PC-3 (cell line): ENCODE measurements at regions not wholly inside any gene's neighbourhood (a gene's known extent, or its start where the extent isn't known, plus 50 kb on each side); places are given as distances from the start of the nearest gene placed in this dataset.

Source experiments
- ATAC-seq: fragments of 200-7000 bp; cut with Tn5 transposase; 2 replicates; pipeline ENCODE4 v1.9.1; 2020; ENCODE audit warnings: mild to moderate bottlenecking, moderate library complexity
- BruUV-seq: library from RNA; stranded (reverse); fragments of 400-500 nt; replicated peaks from 2 replicates; lab custom pipeline; 2021; lab: Mats Ljungman, UMichigan
- CTCF ChIA-PET: fragments of 300-600 bp; sonication (Branson Sonifier 250); formaldehyde crosslinking; loops from one replicate; lab custom pipeline; 2022; ENCODE audit warnings: antibody characterized with exemption; lab: Charles Lee
- POLR2A ChIA-PET: fragments of 300-600 bp; sonication (Branson Sonifier 250); formaldehyde crosslinking; loops from one replicate; lab custom pipeline; 2022; ENCODE audit warnings: antibody characterized with exemption; ENCODE audit not compliant: unreplicated experiment; lab: Charles Lee
- DNase-seq: peaks from one replicate; pipeline ENCODE4 v3.0.0-alpha.2; 2015
- H2AFZ ChIP-seq: fragments of 300-600 bp; sonication (generic); 2 replicates; pipeline ENCODE4 v1.6.0; 2016; ENCODE audit warnings: antibody characterized with exemption, low read length
- H3F3A ChIP-seq: fragments of 300-600 bp; sonication (generic); one replicate; pipeline ENCODE4 v1.6.0; 2017; ENCODE audit warnings: antibody characterized with exemption, low read length, control low read depth, mild to moderate bottlenecking; ENCODE audit not compliant: unreplicated experiment
- H3K27ac ChIP-seq: fragments of 300-600 bp; sonication (generic); 2 replicates; pipeline ENCODE4 v1.5.1; 2016; ENCODE audit warnings: mild to moderate bottlenecking, low read length
- H3K27me3 ChIP-seq: fragments of 300-600 bp; sonication (generic); 2 replicates; pipeline ENCODE4 v1.6.1; 2016; ENCODE audit warnings: low read length, mixed read lengths
- H3K36me3 ChIP-seq: fragments of 300-600 bp; sonication (generic); 2 replicates; pipeline ENCODE4 v1.6.1; 2016; ENCODE audit warnings: low read depth, mixed run types, low read length, mixed read lengths
- H3K4me1 ChIP-seq: fragments of 300-600 bp; sonication (generic); 2 replicates; pipeline ENCODE4 v1.5.1; 2016; ENCODE audit warnings: low read length; ENCODE audit not compliant: insufficient read depth
- H3K4me2 ChIP-seq: fragments of 300-600 bp; sonication (generic); 2 replicates; pipeline ENCODE4 v1.6.0; 2016; ENCODE audit warnings: low read length
- H3K4me3 ChIP-seq: fragments of 300-600 bp; sonication (generic); 2 replicates; pipeline ENCODE4 v1.5.1; 2016; ENCODE audit warnings: mild to moderate bottlenecking, low read length, mixed read lengths
- H3K79me2 ChIP-seq: fragments of 300-600 bp; sonication (generic); 2 replicates; pipeline ENCODE4 v1.6.1; 2017; ENCODE audit warnings: low read length, mixed read lengths
- H3K9ac ChIP-seq: fragments of 300-600 bp; sonication (generic); 2 replicates; pipeline ENCODE4 v1.6.0; 2016; ENCODE audit warnings: mild to moderate bottlenecking, low read length
- H3K9me2 ChIP-seq: fragments of 300-600 bp; sonication (generic); replicated peaks from 2 replicates; pipeline ENCODE4 v1.6.1; 2016; ENCODE audit warnings: mixed run types, low read length, mixed read lengths
- H3K9me3 ChIP-seq: fragments of 300-600 bp; sonication (generic); 2 replicates; pipeline ENCODE4 v1.6.1; 2016; ENCODE audit warnings: low read length, mixed read lengths
- H4K20me1 ChIP-seq: fragments of 300-600 bp; sonication (generic); 2 replicates; pipeline ENCODE4 v1.6.1; 2016; ENCODE audit warnings: low read length, mixed read lengths
- CTCF ChIP-seq: fragments of 300-600 bp; sonication (generic); conservative IDR thresholded peaks from 2 replicates; pipeline ENCODE4 v1.5.1; 2017; ENCODE audit warnings: antibody characterized with exemption, low read depth, mild to moderate bottlenecking, low read length
- EZH2 ChIP-seq: fragments of 300-600 bp; sonication (generic); IDR thresholded peaks from one replicate; pipeline ENCODE4 v1.6.1; 2017; ENCODE audit warnings: antibody characterized with exemption, mild to moderate bottlenecking, low read length; ENCODE audit not compliant: unreplicated experiment
- EZH2phosphoT487 ChIP-seq: fragments of 300-600 bp; sonication (generic); IDR thresholded peaks from 2 replicates; pipeline ENCODE4 v1.6.1; 2018; ENCODE audit warnings: mild to moderate bottlenecking, antibody characterized with exemption, low read length, borderline replicate concordance
- intact Hi-C: fragments of 100-400 bp; cut with micrococcal nuclease; formaldehyde crosslinking; loops from 2 replicates; pipeline ENCODE4 v1.9.0; 2023

GRCh38 chr3:80384811-80385210 is 617.0 kb upstream of the ROBO1 start:
- intact Hi-C loops: no loop called here
- no peak overlapping the region for H3K9ac ChIP-seq
- CTCF ChIA-PET: interaction anchor here (0.6 kb wide), 1 partner anchor 20 kb away, joined by 3 read pairs; no protein-coding TSS in a partner anchor
- H3F3A ChIP-seq: no peaks in the 10 kb centered on the region
- H3K9me2 ChIP-seq: no peaks in the 10 kb centered on the region
- no peak overlapping the region for H3K27ac ChIP-seq
- H3K27me3 ChIP-seq: no peaks in the 10 kb centered on the region
- H3K36me3 ChIP-seq: no peaks in the 10 kb centered on the region
- H4K20me1 ChIP-seq: no peaks in the 10 kb centered on the region
- H3K4me2 ChIP-seq: no peak overlapping the region
- BruUV-seq: no TSS peak
- no peaks in the 10 kb centered on the region for H3K79me2 ChIP-seq
- H3K4me1 ChIP-seq: no peaks in the 10 kb centered on the region
- POLR2A ChIA-PET: no interaction called here
- no peak overlapping the region for H3K4me3 ChIP-seq
- H2AFZ ChIP-seq: no peak overlapping the region
- no peak for TF ChIP-seq EZH2phosphoT487
- no peak for TF ChIP-seq CTCF
- TF ChIP-seq EZH2: no peak
- H3K9me3 ChIP-seq: no peaks in the 10 kb centered on the region
- DNase-seq (no peak), ATAC-seq (no peak)

GRCh38 chr3:80374423-80374822 is 606.6 kb upstream of the ROBO1 start:
- ChIA-PET CTCF (no interaction called here), POLR2A (no interaction called here)
- ATAC-seq (no peak), DNase-seq (no peak)
- Histone ChIP-seq H3F3A (no peaks in the 10 kb centered on the region), H3K79me2 (no peaks in the 10 kb centered on the region), H3K4me3 (no peak overlapping the region), H3K9me3 (no peaks in the 10 kb centered on the region), H3K36me3 (no peaks in the 10 kb centered on the region), H3K27me3 (no peaks in the 10 kb centered on the region), H4K20me1 (no peaks in the 10 kb centered on the region), H3K4me2 (no peak overlapping the region), H3K4me1 (no peaks in the 10 kb centered on the region), H3K9ac (no peak overlapping the region), H2AFZ (no peak overlapping the region), H3K9me2 (no peaks in the 10 kb centered on the region), H3K27ac (no peak overlapping the region)
- intact Hi-C loops: no loop called here
- no TSS peak for BruUV-seq
- no peak for TF ChIP-seq EZH2

GRCh38 chr3:80368616-80369015 is 600.8 kb upstream of the ROBO1 start:
- DNase-seq: no peak
- no TSS peak for BruUV-seq

More at GRCh38 chr3:80368616-80369015, 600.8 kb upstream of the ROBO1 start:
- intact Hi-C loops: no loop called here
- Histone ChIP-seq H3K36me3 (no peaks in the 10 kb centered on the region), H3K4me1 (no peaks in the 10 kb centered on the region), H2AFZ (no peak overlapping the region), H3F3A (no peaks in the 10 kb centered on the region), H3K4me3 (no peak overlapping the region), H4K20me1 (no peaks in the 10 kb centered on the region), H3K9me2 (no peaks in the 10 kb centered on the region), H3K27ac (no peak overlapping the region), H3K79me2 (no peaks in the 10 kb centered on the region), H3K27me3 (no peaks in the 10 kb centered on the region), H3K4me2 (no peak overlapping the region), H3K9ac (no peak overlapping the region), H3K9me3 (no peaks in the 10 kb centered on the region)
- ChIA-PET POLR2A (no interaction called here), CTCF (interaction anchor here (0.7 kb wide), 1 partner anchor 308 kb away, joined by 4 read pairs; no protein-coding TSS in a partner anchor)
- TF ChIP-seq CTCF (no peak), EZH2phosphoT487 (no peak), EZH2 (no peak)
- ATAC-seq: no peak
